ENCODE measurements at regions not wholly inside any gene's neighbourhood (a gene's known extent, or its start where the extent isn't known, plus 50 kb on each side); places are given as distances from the start of the nearest gene placed in this dataset.

DNA sequence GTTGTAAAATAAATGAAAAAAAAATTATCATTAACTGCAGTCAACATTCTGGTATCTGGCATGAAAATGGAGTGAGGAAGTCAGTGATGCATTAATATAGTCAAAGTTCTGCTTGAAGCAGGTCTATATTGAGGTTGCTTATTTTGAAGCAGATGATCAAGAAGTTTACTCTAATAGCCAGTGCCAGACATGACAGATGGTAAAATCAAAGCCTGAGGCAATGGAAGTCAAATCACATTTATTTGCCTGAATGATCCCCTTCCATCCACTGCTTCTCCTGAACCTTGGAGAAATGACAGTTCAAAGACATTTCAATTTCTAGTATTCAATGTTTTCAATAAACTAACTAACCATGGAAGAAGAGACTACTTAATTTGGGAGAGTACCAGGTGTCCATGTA lies 430.0 kb downstream of the FAM181B start (continued):
- TF ChIP-seq, protein P1, sequence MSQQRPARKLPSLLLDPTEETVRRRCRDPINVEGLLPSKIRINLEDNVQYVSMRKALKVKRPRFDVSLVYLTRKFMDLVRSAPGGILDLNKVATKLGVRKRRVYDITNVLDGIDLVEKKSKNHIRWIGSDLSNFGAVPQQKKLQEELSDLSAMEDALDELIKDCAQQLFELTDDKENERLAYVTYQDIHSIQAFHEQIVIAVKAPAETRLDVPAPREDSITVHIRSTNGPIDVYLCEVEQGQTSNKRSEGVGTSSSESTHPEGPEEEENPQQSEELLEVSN (IDR thresholded peaks at IDR 0.05): no peak
- TF ChIP-seq TCF12 (IDR thresholded peaks at IDR 0.05; ENCODE audit: low read depth, low read length): no peak
- TF ChIP-seq JUN (IDR thresholded peaks at IDR 0.05; ENCODE audit: low read depth, low read length): no peak
- no peak for TF ChIP-seq RFX5 (IDR thresholded peaks at IDR 0.05; ENCODE audit: borderline replicate concordance, low read depth, low read length)
- no peak for TF ChIP-seq ASH2L (IDR thresholded peaks at IDR 0.05; ENCODE audit: low read length)
- no peak for TF ChIP-seq NANOG (IDR thresholded peaks at IDR 0.05; ENCODE audit: insufficient read depth, low read depth, low read length, poor library complexity, severe bottlenecking)
- TF ChIP-seq CBX5 (IDR thresholded peaks at IDR 0.05; ENCODE audit: low read depth, low read length): no peak
- no peak for TF ChIP-seq EP300 (IDR thresholded peaks at IDR 0.05; ENCODE audit: borderline replicate concordance in 1 of 2, low read depth in 2 of 2, low read length in 2 of 2)
- TF ChIP-seq MAFK (IDR thresholded peaks at IDR 0.05; ENCODE audit: low read depth, low read length): no peak

Data from H1 (cell line).